MM.1S (cell line): ENCODE measurements at regions not wholly inside any gene's neighbourhood (a gene's known extent, or its start where the extent isn't known, plus 50 kb on each side); places are given as distances from the start of the nearest gene placed in this dataset.

Experiments used
- CTCF ChIP-seq: fragments of 300-600 bp; sonication (generic); IDR thresholded peaks from 2 replicates; pipeline ENCODE4 v1.5.1; 2016; ENCODE audit warnings: antibody characterized with exemption, low read length, mixed read lengths
- EZH2phosphoT487 ChIP-seq: fragments of 300-600 bp; sonication (generic); IDR thresholded peaks from 2 replicates; pipeline ENCODE4 v1.6.1; 2018; ENCODE audit warnings: antibody characterized with exemption, low read length

GRCh38 chr12:60684988-60685655 lies 1089.3 kb downstream of the SLC16A7 start:
- no peak for TF ChIP-seq EZH2phosphoT487
- TF ChIP-seq CTCF: no peak
